Smooth muscle cell (in vitro differentiated cells): ENCODE measurements at regions not wholly inside any gene's neighbourhood (a gene's known extent, or its start where the extent isn't known, plus 50 kb on each side); places are given as distances from the start of the nearest gene placed in this dataset.

ENCODE experiments used
- DNase-seq: peaks from one replicate; lab custom pipeline; 2025; ENCODE audit not compliant: unreplicated experiment; lab: John Stamatoyannopoulos, UW
- H2AFZ ChIP-seq: fragments of 200-600 bp; sonication (generic); 2 replicates; pipeline ENCODE4 v1.6.0; 2016; ENCODE audit warnings: antibody characterized with exemption, low read depth, mild to moderate bottlenecking
- H3F3A ChIP-seq: fragments of 200-600 bp; sonication (generic); 2 replicates; pipeline ENCODE4 v1.6.0; 2017; ENCODE audit warnings: antibody characterized with exemption, low read depth
- H3K27ac ChIP-seq: fragments of 200-600 bp; sonication (generic); 2 replicates; pipeline ENCODE4 v1.5.1; 2016; ENCODE audit warnings: low read depth, mild to moderate bottlenecking
- H3K27me3 ChIP-seq: fragments of 200-600 bp; sonication (generic); 2 replicates; pipeline ENCODE4 v1.6.1; 2016; ENCODE audit warnings: low read depth, mild to moderate bottlenecking
- H3K36me3 ChIP-seq: fragments of 200-600 bp; sonication (generic); 2 replicates; pipeline ENCODE4 v1.5.1; 2016; ENCODE audit warnings: low read depth
- H3K4me1 ChIP-seq: fragments of 200-600 bp; sonication (generic); 2 replicates; pipeline ENCODE4 v1.5.1; 2016; ENCODE audit warnings: low read depth
- H3K4me2 ChIP-seq: fragments of 200-600 bp; sonication (generic); 2 replicates; pipeline ENCODE4 v1.6.0; 2016; ENCODE audit warnings: mild to moderate bottlenecking
- H3K4me3 ChIP-seq: fragments of 200-600 bp; sonication (generic); 2 replicates; pipeline ENCODE4 v1.5.1; 2016; ENCODE audit warnings: mild to moderate bottlenecking
- H3K79me2 ChIP-seq: fragments of 200-600 bp; sonication (generic); 2 replicates; pipeline ENCODE4 v1.6.0; 2016; ENCODE audit warnings: low read depth, mild to moderate bottlenecking
- H3K9ac ChIP-seq: fragments of 200-600 bp; sonication (generic); 2 replicates; pipeline ENCODE4 v1.6.0; 2016; ENCODE audit warnings: low read depth
- H3K9me3 ChIP-seq: fragments of 200-600 bp; sonication (generic); replicated peaks from 2 replicates; pipeline ENCODE4 v1.5.1; 2016; ENCODE audit warnings: low read depth
- H4K20me1 ChIP-seq: fragments of 200-600 bp; sonication (generic); 2 replicates; pipeline ENCODE4 v1.6.0; 2016; ENCODE audit warnings: low read depth
- WGBS: methylation state at CpG from one replicate; pipeline ENCODE4 v1.1.7; 2016; ENCODE audit warnings: low lambda C conversion rate; 5-methylcytosine and 5-hydroxymethylcytosine counted together
- TF ChIP-seq, protein P1 (sequence below): fragments of 200-600 bp; sonication (generic); IDR thresholded peaks from 2 replicates; pipeline ENCODE4 v1.5.1; 2017; ENCODE audit warnings: borderline replicate concordance, mild to moderate bottlenecking, antibody characterized with exemption; ENCODE audit not compliant: insufficient read depth, poor library complexity, severe bottlenecking

GRCh38 chr1:209411491-209411929, 172.0 kb upstream of the CAMK1G start:
- H3K4me2 ChIP-seq, result peak overlapping the region; percentile 26
- peaks cover 17% of the 10 kb centered on the region for H3K4me1 ChIP-seq

GRCh38 chr1:209412036-209412435, 171.5 kb upstream of the CAMK1G start:
- Histone ChIP-seq H3K27me3 (no peaks in the 10 kb centered on the region), H2AFZ (peak overlapping the region; percentile 4), H3K27ac (peak overlapping the region; percentile 75), H4K20me1 (no peaks in the 10 kb centered on the region), H3K9ac (no peak overlapping the region), H3K9me3 (no peaks in the 10 kb centered on the region), H3K79me2 (no peaks in the 10 kb centered on the region), H3K36me3 (no peaks in the 10 kb centered on the region), H3F3A (peaks cover 9% of the 10 kb centered on the region), H3K4me2 (peak overlapping the region; percentile 26), H3K4me1 (peaks cover 18% of the 10 kb centered on the region), H3K4me3 (no peak overlapping the region)
- DNase-seq, result no peak
- TF ChIP-seq, protein P1, sequence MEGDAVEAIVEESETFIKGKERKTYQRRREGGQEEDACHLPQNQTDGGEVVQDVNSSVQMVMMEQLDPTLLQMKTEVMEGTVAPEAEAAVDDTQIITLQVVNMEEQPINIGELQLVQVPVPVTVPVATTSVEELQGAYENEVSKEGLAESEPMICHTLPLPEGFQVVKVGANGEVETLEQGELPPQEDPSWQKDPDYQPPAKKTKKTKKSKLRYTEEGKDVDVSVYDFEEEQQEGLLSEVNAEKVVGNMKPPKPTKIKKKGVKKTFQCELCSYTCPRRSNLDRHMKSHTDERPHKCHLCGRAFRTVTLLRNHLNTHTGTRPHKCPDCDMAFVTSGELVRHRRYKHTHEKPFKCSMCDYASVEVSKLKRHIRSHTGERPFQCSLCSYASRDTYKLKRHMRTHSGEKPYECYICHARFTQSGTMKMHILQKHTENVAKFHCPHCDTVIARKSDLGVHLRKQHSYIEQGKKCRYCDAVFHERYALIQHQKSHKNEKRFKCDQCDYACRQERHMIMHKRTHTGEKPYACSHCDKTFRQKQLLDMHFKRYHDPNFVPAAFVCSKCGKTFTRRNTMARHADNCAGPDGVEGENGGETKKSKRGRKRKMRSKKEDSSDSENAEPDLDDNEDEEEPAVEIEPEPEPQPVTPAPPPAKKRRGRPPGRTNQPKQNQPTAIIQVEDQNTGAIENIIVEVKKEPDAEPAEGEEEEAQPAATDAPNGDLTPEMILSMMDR, result no peak

More at GRCh38 chr1:209411491-209411929, 172.0 kb upstream of the CAMK1G start:
- Histone ChIP-seq H4K20me1 (no peaks in the 10 kb centered on the region), H3K79me2 (no peaks in the 10 kb centered on the region), H3K9ac (no peak overlapping the region), H3K27me3 (no peaks in the 10 kb centered on the region), H2AFZ (peak overlapping the region; percentile 4), H3K36me3 (no peaks in the 10 kb centered on the region), H3K4me3 (no peak overlapping the region), H3K27ac (peak overlapping the region; percentile 75), H3F3A (peaks cover 9% of the 10 kb centered on the region), H3K9me3 (no peaks in the 10 kb centered on the region)
- TF ChIP-seq, protein P1, result no peak
- WGBS, result 37% methylated on average over 3 of the region's 3 CpGs
- no peak for DNase-seq

DNA sequence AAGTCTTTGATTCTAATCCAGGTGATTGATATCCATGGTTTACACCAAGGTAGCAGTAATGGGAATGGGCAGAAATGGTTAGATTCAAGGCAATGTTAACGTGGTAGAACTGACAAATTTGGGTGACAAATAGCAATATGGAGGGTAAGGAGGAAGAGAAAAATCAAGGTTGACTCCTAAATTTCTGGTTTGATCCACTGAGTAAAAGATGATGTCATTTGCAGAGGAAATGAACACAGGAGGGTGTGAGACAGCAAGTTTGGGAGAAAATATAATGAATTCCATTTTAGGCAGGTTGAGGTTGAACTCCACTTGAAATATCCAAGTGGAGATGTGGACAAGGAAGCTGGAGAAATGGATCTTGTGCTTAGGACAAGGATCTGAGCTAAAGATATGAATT, 170.9 kb upstream of the CAMK1G start:
- WGBS, result 90% methylated on average over 1 of the region's 1 CpG
- Histone ChIP-seq H3K79me2 (no peaks in the 10 kb centered on the region), H3K4me2 (no peak overlapping the region), H3K27ac (peak overlapping the region; percentile 75), H3K36me3 (no peaks in the 10 kb centered on the region), H2AFZ (no peak overlapping the region), H3K9me3 (no peaks in the 10 kb centered on the region), H3K27me3 (no peaks in the 10 kb centered on the region), H3F3A (peaks cover 9% of the 10 kb centered on the region), H4K20me1 (no peaks in the 10 kb centered on the region), H3K9ac (no peak overlapping the region), H3K4me3 (no peak overlapping the region), H3K4me1 (peaks cover 18% of the 10 kb centered on the region)
- DNase-seq, result no peak
- TF ChIP-seq, protein P1, result no peak

- peaks cover 18% of the 10 kb centered on the region for H3K4me1 ChIP-seq
- H3F3A ChIP-seq, result peaks cover 9% of the 10 kb centered on the region
- no peak overlapping the region for H3K27ac ChIP-seq
- H4K20me1 ChIP-seq, result no peaks in the 10 kb centered on the region
- no peak for DNase-seq
- 93% methylated on average over 3 of the region's 3 CpGs for WGBS
- H3K27me3 ChIP-seq, result no peaks in the 10 kb centered on the region
- no peaks in the 10 kb centered on the region for H3K9me3 ChIP-seq
- H3K4me3 ChIP-seq, result no peak overlapping the region
- H3K9ac ChIP-seq, result no peak overlapping the region
- H3K4me2 ChIP-seq, result no peak overlapping the region
- H3K36me3 ChIP-seq, result no peaks in the 10 kb centered on the region
- no peak overlapping the region for H2AFZ ChIP-seq
- no peaks in the 10 kb centered on the region for H3K79me2 ChIP-seq
- TF ChIP-seq, protein P1, result no peak
These were observed 170.5 kb upstream of the CAMK1G start for GRCh38 chr1:209413062-209413461.
